ENCODE measurements at regions not wholly inside any gene's neighbourhood (a gene's known extent, or its start where the extent isn't known, plus 50 kb on each side); places are given as distances from the start of the nearest gene placed in this dataset.

- Histone ChIP-seq H3K4me3 (no peak overlapping the region), H3K36me3 (ENCODE audit: insufficient read depth, low read length) (no peaks in the 10 kb centered on the region), H3K27ac (no peak overlapping the region), H3K9ac (ENCODE audit: insufficient read length) (no peak overlapping the region), H3K9me3 (ENCODE audit: low read depth, low read length) (no peaks in the 10 kb centered on the region)
- DNase-seq (ENCODE audit: low read depth, low spot score) = no peak
- TF ChIP-seq FOXP2 (optimal IDR thresholded peaks at IDR 0.05; ENCODE audit: control extremely low read depth, extremely low read length, insufficient read depth) = no peak
- TF ChIP-seq POLR2AphosphoS5 (IDR thresholded peaks at IDR 0.05; ENCODE audit: borderline replicate concordance, low read depth, low read length) = no peak
- no peak for TF ChIP-seq EZH2 (IDR thresholded peaks at IDR 0.05)
Observed at GRCh38 chr16:85379041-85380001, 233.8 kb upstream of the GSE1 start.

DNA sequence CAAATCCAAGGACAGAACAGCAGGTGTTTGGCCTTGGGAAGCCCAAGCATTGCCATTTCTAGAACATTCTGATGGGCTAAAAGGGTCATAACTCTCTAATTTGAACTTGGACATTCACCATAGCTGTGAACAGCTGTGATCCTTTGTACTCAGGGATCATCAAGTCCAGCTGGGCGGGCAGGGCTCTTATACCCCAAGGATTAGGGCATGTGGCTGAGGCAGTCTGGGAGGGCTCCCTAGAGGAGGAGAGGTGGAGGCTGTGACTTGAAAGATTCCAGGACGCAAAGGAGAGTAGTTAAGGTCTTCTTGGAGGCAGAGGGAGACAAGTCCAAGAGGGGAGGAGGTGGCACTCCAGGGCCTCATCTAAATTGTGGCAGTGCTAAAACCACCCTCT, 233.1 kb upstream of the GSE1 start:
- no peak overlapping the region for H3K27ac ChIP-seq
- no peaks in the 10 kb centered on the region for H3K36me3 ChIP-seq (ENCODE audit: insufficient read depth, low read length)
- H3K4me3 ChIP-seq = no peak overlapping the region
- no peaks in the 10 kb centered on the region for H3K9me3 ChIP-seq (ENCODE audit: low read depth, low read length)
- no peak overlapping the region for H3K9ac ChIP-seq (ENCODE audit: insufficient read length)
- no peak for DNase-seq (ENCODE audit: low read depth, low spot score)
- no peak for TF ChIP-seq EZH2 (IDR thresholded peaks at IDR 0.05)
- no peak for TF ChIP-seq FOXP2 (optimal IDR thresholded peaks at IDR 0.05; ENCODE audit: control extremely low read depth, extremely low read length, insufficient read depth)
- no peak for TF ChIP-seq POLR2AphosphoS5 (IDR thresholded peaks at IDR 0.05; ENCODE audit: borderline replicate concordance, low read depth, low read length)

- no peak overlapping the region for H3K9ac ChIP-seq (ENCODE audit: insufficient read length)
- TF ChIP-seq POLR2AphosphoS5 (IDR thresholded peaks at IDR 0.05; ENCODE audit: borderline replicate concordance, low read depth, low read length) (no peak), FOXP2 (optimal IDR thresholded peaks at IDR 0.05; ENCODE audit: control extremely low read depth, extremely low read length, insufficient read depth) (no peak), EZH2 (IDR thresholded peaks at IDR 0.05) (no peak)
- H3K4me3 ChIP-seq = no peak overlapping the region
- H3K9me3 ChIP-seq (ENCODE audit: low read depth, low read length) = no peaks in the 10 kb centered on the region
- DNase-seq (ENCODE audit: low read depth, low spot score) = no peak
- H3K27ac ChIP-seq = no peak overlapping the region
- H3K36me3 ChIP-seq (ENCODE audit: insufficient read depth, low read length) = no peaks in the 10 kb centered on the region
Observed at GRCh38 chr16:85380905-85381737, 232.0 kb upstream of the GSE1 start.

GRCh38 chr16:85381738-85382592, 231.2 kb upstream of the GSE1 start:
- Histone ChIP-seq H3K4me3 (no peak overlapping the region), H3K36me3 (ENCODE audit: insufficient read depth, low read length) (no peaks in the 10 kb centered on the region), H3K27ac (no peak overlapping the region), H3K9ac (ENCODE audit: insufficient read length) (no peak overlapping the region), H3K9me3 (ENCODE audit: low read depth, low read length) (no peaks in the 10 kb centered on the region)
- no peak for DNase-seq (ENCODE audit: low read depth, low spot score)
- no peak for TF ChIP-seq POLR2AphosphoS5 (IDR thresholded peaks at IDR 0.05; ENCODE audit: borderline replicate concordance, low read depth, low read length)
- TF ChIP-seq FOXP2 (optimal IDR thresholded peaks at IDR 0.05; ENCODE audit: control extremely low read depth, extremely low read length, insufficient read depth) = no peak
- no peak for TF ChIP-seq EZH2 (IDR thresholded peaks at IDR 0.05)

DNA sequence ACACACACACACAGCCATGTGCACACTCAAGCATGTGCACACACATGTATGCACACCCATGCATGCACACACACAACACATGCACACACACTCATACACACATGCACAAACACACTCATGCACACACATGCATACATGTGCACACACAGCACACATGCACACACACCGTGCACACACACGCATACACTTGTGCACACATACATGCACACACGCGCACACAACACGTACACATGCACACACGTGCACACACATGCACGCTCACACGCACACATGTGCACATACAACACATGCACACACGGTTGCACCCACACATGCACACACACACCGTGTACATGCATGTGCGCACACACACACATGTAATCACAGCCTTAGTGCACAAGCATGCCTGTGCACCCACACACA, 230.4 kb upstream of the GSE1 start:
- Histone ChIP-seq H3K4me3 (no peak overlapping the region), H3K27ac (no peak overlapping the region), H3K36me3 (ENCODE audit: insufficient read depth, low read length) (no peaks in the 10 kb centered on the region), H3K9ac (ENCODE audit: insufficient read length) (no peak overlapping the region), H3K9me3 (ENCODE audit: low read depth, low read length) (no peaks in the 10 kb centered on the region)
- TF ChIP-seq EZH2 (IDR thresholded peaks at IDR 0.05) = no peak
- no peak for TF ChIP-seq FOXP2 (optimal IDR thresholded peaks at IDR 0.05; ENCODE audit: control extremely low read depth, extremely low read length, insufficient read depth)
- TF ChIP-seq POLR2AphosphoS5 (IDR thresholded peaks at IDR 0.05; ENCODE audit: borderline replicate concordance, low read depth, low read length) = no peak
- no peak for DNase-seq (ENCODE audit: low read depth, low spot score)

GRCh38 chr16:85383836-85384832, 229.0 kb upstream of the GSE1 start:
- TF ChIP-seq EZH2 (IDR thresholded peaks at IDR 0.05) (no peak), FOXP2 (optimal IDR thresholded peaks at IDR 0.05; ENCODE audit: control extremely low read depth, extremely low read length, insufficient read depth) (no peak), POLR2AphosphoS5 (IDR thresholded peaks at IDR 0.05; ENCODE audit: borderline replicate concordance, low read depth, low read length) (no peak)
- Histone ChIP-seq H3K9ac (ENCODE audit: insufficient read length) (no peak overlapping the region), H3K9me3 (ENCODE audit: low read depth, low read length) (no peaks in the 10 kb centered on the region), H3K27ac (no peak overlapping the region), H3K4me3 (no peak overlapping the region), H3K36me3 (ENCODE audit: insufficient read depth, low read length) (no peaks in the 10 kb centered on the region)
- DNase-seq (ENCODE audit: low read depth, low spot score) = no peak
